Skeletal muscle tissue (tissue), 3 donors: ENCODE measurements at regions not wholly inside any gene's neighbourhood (a gene's known extent, or its start where the extent isn't known, plus 50 kb on each side); places are given as distances from the start of the nearest gene placed in this dataset.
A peak's percentile ranks its signal among the peaks of the same experiment; 100 is the strongest.

Experiments used
- H3K27ac ChIP-seq: one replicate; pipeline ENCODE4 v1.7.0; 2013; ENCODE audit warnings: mild to moderate bottlenecking, low read depth, low read length, inconsistent platforms
- H3K27me3 ChIP-seq, 3 donors: one replicate each; pipeline ENCODE4 v1.7.0; 2013; ENCODE audit warnings: low read length in 3 of 3; ENCODE audit not compliant: control insufficient read depth in 3 of 3, insufficient read depth in 3 of 3
- H3K36me3 ChIP-seq, 3 donors: one replicate each; pipeline ENCODE4 v1.7.0; 2013; ENCODE audit warnings: low read length in 3 of 3; ENCODE audit not compliant: control insufficient read depth in 3 of 3, insufficient read depth in 3 of 3
- H3K4me1 ChIP-seq, 3 donors: one replicate each; pipeline ENCODE4 v1.7.0; 2013; ENCODE audit warnings: low read length in 3 of 3, mild to moderate bottlenecking in 3 of 3; ENCODE audit not compliant: control insufficient read depth in 3 of 3, insufficient read depth in 3 of 3
- H3K4me3 ChIP-seq, 3 donors: one replicate each; pipeline ENCODE4 v1.7.0; 2013; ENCODE audit warnings: low read length in 3 of 3
- H3K9ac ChIP-seq, 3 donors: one replicate each; pipeline ENCODE4 v1.7.0; 2013; ENCODE audit warnings: low read length in 3 of 3, mild to moderate bottlenecking in 3 of 3, moderate library complexity in 2 of 3, low read depth in 1 of 3
- H3K9me3 ChIP-seq, 3 donors: one replicate each; pipeline ENCODE4 v1.7.0; 2013; ENCODE audit warnings: low read length in 3 of 3; ENCODE audit not compliant: control insufficient read depth in 3 of 3
- donor health status: Osteomylitis.

- Histone ChIP-seq H3K4me3 (no peak overlapping the region), H3K27ac (no peak overlapping the region), H3K9me3 (no peaks in the 10 kb centered on the region), H3K27me3 (peaks cover 11 to 23% (median 11%) of the 10 kb centered on the region in 3 donors), H3K9ac (no peak overlapping the region), H3K36me3 (no peaks in the 10 kb centered on the region), H3K4me1 (no peaks in the 10 kb centered on the region)
Observed at GRCh38 chr1:47521034-47521881, 83.4 kb downstream of the FOXD2 start.

- H3K36me3 ChIP-seq, result no peaks in the 10 kb centered on the region
Observed at GRCh38 chr1:47522935-47523834, 85.3 kb downstream of the FOXD2 start.

GRCh38 chr1:47523835-47524215 lies 86.0 kb downstream of the FOXD2 start:
- Histone ChIP-seq H3K9me3 (peaks cover 0 to 2% (median 0%) of the 10 kb centered on the region in 3 donors), H3K4me1 (no peaks in the 10 kb centered on the region), H3K36me3 (no peaks in the 10 kb centered on the region), H3K27me3 (peaks cover 8 to 22% (median 8%) of the 10 kb centered on the region in 3 donors), H3K4me3 (no peak overlapping the region), H3K9ac (no peak overlapping the region), H3K27ac (no peak overlapping the region)

More at GRCh38 chr1:47522935-47523834, 85.3 kb downstream of the FOXD2 start:
- Histone ChIP-seq H3K27me3 (peaks cover 8 to 22% (median 11%) of the 10 kb centered on the region in 3 donors), H3K9me3 (no peaks in the 10 kb centered on the region), H3K27ac (no peak overlapping the region), H3K4me3 (no peak overlapping the region), H3K9ac (no peak overlapping the region), H3K4me1 (no peaks in the 10 kb centered on the region)

- Histone ChIP-seq H3K9ac (no peak overlapping the region), H3K9me3 (peaks cover 0 to 3% (median 0%) of the 10 kb centered on the region in 3 donors), H3K27me3 (peaks cover 8 to 22% (median 8%) of the 10 kb centered on the region in 3 donors), H3K4me3 (no peak overlapping the region), H3K27ac (no peak overlapping the region), H3K4me1 (no peaks in the 10 kb centered on the region), H3K36me3 (no peaks in the 10 kb centered on the region)
Observed at GRCh38 chr1:47524272-47524671, 86.4 kb downstream of the FOXD2 start.

GRCh38 chr1:47527653-47528272 lies 89.9 kb downstream of the FOXD2 start:
- H3K36me3 ChIP-seq, result no peaks in the 10 kb centered on the region
- H3K4me1 ChIP-seq, result peaks cover 0 to 1% (median under 1%) of the 10 kb centered on the region in 3 donors
- no peak overlapping the region for H3K27ac ChIP-seq
- peaks cover 0 to 6% (median 0%) of the 10 kb centered on the region in 3 donors for H3K9me3 ChIP-seq
- no peak overlapping the region for H3K4me3 ChIP-seq
- H3K9ac ChIP-seq, result no peak overlapping the region
- H3K27me3 ChIP-seq, result peaks cover 8 to 21% (median 11%) of the 10 kb centered on the region in 3 donors

- peaks cover 12 to 14% (median 14%) of the 10 kb centered on the region in 3 donors for H3K4me1 ChIP-seq
- H3K36me3 ChIP-seq, result no peaks in the 10 kb centered on the region
- H3K9me3 ChIP-seq, result peaks cover 0 to 6% (median 0%) of the 10 kb centered on the region in 3 donors
- peaks cover 8 to 22% (median 17%) of the 10 kb centered on the region in 3 donors for H3K27me3 ChIP-seq
- no peak overlapping the region for H3K9ac ChIP-seq
- H3K4me3 ChIP-seq, result no peak overlapping the region
- no peak overlapping the region for H3K27ac ChIP-seq
Observed at GRCh38 chr1:47529520-47530098, 91.8 kb downstream of the FOXD2 start.

GRCh38 chr1:47532921-47533792 lies 95.3 kb downstream of the FOXD2 start:
- Histone ChIP-seq H3K9ac (peak overlapping the region; percentile 23 to 52 (median 47)), H3K9me3 (peaks cover 0 to 6% (median 0%) of the 10 kb centered on the region in 3 donors), H3K36me3 (no peaks in the 10 kb centered on the region), H3K27me3 (peaks cover 2 to 23% (median 8%) of the 10 kb centered on the region in 3 donors), H3K4me1 (peaks cover 14 to 21% (median 16%) of the 10 kb centered on the region in 3 donors), H3K27ac (no peak overlapping the region), H3K4me3 (peak overlapping the region; percentile 47 to 66 (median 59))

- Histone ChIP-seq H3K9me3 (peaks cover 0 to 4% (median 0%) of the 10 kb centered on the region in 3 donors), H3K4me3 (peak overlapping the region in 1 of 3 donors; percentile 6), H3K36me3 (no peaks in the 10 kb centered on the region), H3K27me3 (peaks cover 2 to 23% (median 8%) of the 10 kb centered on the region in 3 donors), H3K27ac (no peak overlapping the region), H3K4me1 (peaks cover 14 to 21% (median 16%) of the 10 kb centered on the region in 3 donors), H3K9ac (no peak overlapping the region)
Observed at GRCh38 chr1:47533793-47534328, 96.0 kb downstream of the FOXD2 start.
